Neural progenitor cell (in vitro differentiated cells): ENCODE measurements at regions not wholly inside any gene's neighbourhood (a gene's known extent, or its start where the extent isn't known, plus 50 kb on each side); places are given as distances from the start of the nearest gene placed in this dataset.

Source experiments
- EZH2 ChIP-seq: fragments of 200-600 bp; sonication (generic); IDR thresholded peaks from 2 replicates; pipeline ENCODE4 v1.6.1; 2017; ENCODE audit warnings: antibody characterized with exemption, mild to moderate bottlenecking, moderate library complexity
- TF ChIP-seq, protein P1 (sequence below): fragments of 200-600 bp; sonication (generic); IDR thresholded peaks from 2 replicates; pipeline ENCODE4 v1.5.1; 2017; ENCODE audit warnings: antibody characterized with exemption, mild to moderate bottlenecking

GRCh38 chr2:176484838-176485237 lies 215.6 kb downstream of the MTX2 start:
- TF ChIP-seq, protein P1, sequence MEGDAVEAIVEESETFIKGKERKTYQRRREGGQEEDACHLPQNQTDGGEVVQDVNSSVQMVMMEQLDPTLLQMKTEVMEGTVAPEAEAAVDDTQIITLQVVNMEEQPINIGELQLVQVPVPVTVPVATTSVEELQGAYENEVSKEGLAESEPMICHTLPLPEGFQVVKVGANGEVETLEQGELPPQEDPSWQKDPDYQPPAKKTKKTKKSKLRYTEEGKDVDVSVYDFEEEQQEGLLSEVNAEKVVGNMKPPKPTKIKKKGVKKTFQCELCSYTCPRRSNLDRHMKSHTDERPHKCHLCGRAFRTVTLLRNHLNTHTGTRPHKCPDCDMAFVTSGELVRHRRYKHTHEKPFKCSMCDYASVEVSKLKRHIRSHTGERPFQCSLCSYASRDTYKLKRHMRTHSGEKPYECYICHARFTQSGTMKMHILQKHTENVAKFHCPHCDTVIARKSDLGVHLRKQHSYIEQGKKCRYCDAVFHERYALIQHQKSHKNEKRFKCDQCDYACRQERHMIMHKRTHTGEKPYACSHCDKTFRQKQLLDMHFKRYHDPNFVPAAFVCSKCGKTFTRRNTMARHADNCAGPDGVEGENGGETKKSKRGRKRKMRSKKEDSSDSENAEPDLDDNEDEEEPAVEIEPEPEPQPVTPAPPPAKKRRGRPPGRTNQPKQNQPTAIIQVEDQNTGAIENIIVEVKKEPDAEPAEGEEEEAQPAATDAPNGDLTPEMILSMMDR: no peak
- no peak for TF ChIP-seq EZH2
